ENCODE measurements at regions not wholly inside any gene's neighbourhood (a gene's known extent, or its start where the extent isn't known, plus 50 kb on each side); places are given as distances from the start of the nearest gene placed in this dataset.

- DNase-seq (ENCODE audit: low read depth, low spot score) (no peak), FAIRE-seq (no peak)
- no peaks in the 10 kb centered on the region for H4K20me1 ChIP-seq (replicated peaks; ENCODE audit: control insufficient read depth, extremely low read depth, insufficient read depth, low read length)
- BruUV-seq (replicated peaks): no TSS peak
- no peak overlapping the region for H2AFZ ChIP-seq (ENCODE audit: low read depth, low read length)
- H3K36me3 ChIP-seq (ENCODE audit: control insufficient read depth in 2 of 2, extremely low read depth in 1 of 2, insufficient read depth in 2 of 2, low read length in 2 of 2): no peaks in the 10 kb centered on the region
- CTCF ChIA-PET: interaction anchor here (1.3 kb wide), 1 partner anchor 1300 kb away, joined by 3 read pairs; no protein-coding TSS in a partner anchor
- no peak overlapping the region for H3K27ac ChIP-seq (ENCODE audit: insufficient read depth, low read depth, low read length)
- intact Hi-C loops (cut with micrococcal nuclease) (no loop called here), dilution Hi-C loops (cut with MboI; ENCODE audit: extremely low pct_ligation_motif_present, low sequenced_read_pairs) (no loop called here)
- no peak overlapping the region for H3K4me2 ChIP-seq (ENCODE audit: insufficient read depth, low read length)
- no peak overlapping the region for H3K4me3 ChIP-seq (replicated peaks in 1 of 3; ENCODE audit: insufficient read depth in 1 of 3, low read depth in 1 of 3, low read length in 3 of 3)
- H3K9me3 ChIP-seq (replicated peaks; ENCODE audit: control insufficient read depth, insufficient read depth, low read length): no peaks in the 10 kb centered on the region
- H3K79me2 ChIP-seq (ENCODE audit: control insufficient read depth, insufficient read depth, low read length): no peaks in the 10 kb centered on the region
- POLR2A ChIA-PET: no interaction called here
- H3K9me1 ChIP-seq (replicated peaks; ENCODE audit: control insufficient read depth, extremely low read depth, insufficient read depth, low read length): no peaks in the 10 kb centered on the region
- TF ChIP-seq POLR2A (IDR thresholded peaks at IDR 0.05; ENCODE audit: low read depth, low read length): no peak
- TF ChIP-seq CTCF (IDR thresholded peaks at IDR 0.05; ENCODE audit: extremely low read depth in 1 of 2, insufficient read depth in 1 of 2, low read depth in 1 of 2, low read length in 2 of 2): no peak
- H3K9ac ChIP-seq (replicated peaks; ENCODE audit: extremely low read depth, insufficient read depth, low read length): no peak overlapping the region
- no peaks in the 10 kb centered on the region for H3K4me1 ChIP-seq (ENCODE audit: control insufficient read depth, extremely low read depth, insufficient read depth, low read length)
- no peaks in the 10 kb centered on the region for H3K27me3 ChIP-seq (ENCODE audit: control insufficient read depth in 2 of 2, insufficient read depth in 2 of 2, low read length in 2 of 2)
Observed at GRCh38 chr2:156673333-156673615, 237.1 kb downstream of the GPD2 start.

GRCh38 chr2:156673981-156674380 lies 237.8 kb downstream of the GPD2 start:
- Histone ChIP-seq H3K27me3 (ENCODE audit: control insufficient read depth in 2 of 2, insufficient read depth in 2 of 2, low read length in 2 of 2) (no peaks in the 10 kb centered on the region), H3K27ac (ENCODE audit: insufficient read depth, low read depth, low read length) (no peak overlapping the region), H3K36me3 (ENCODE audit: control insufficient read depth in 2 of 2, extremely low read depth in 1 of 2, insufficient read depth in 2 of 2, low read length in 2 of 2) (no peaks in the 10 kb centered on the region), H4K20me1 (replicated peaks; ENCODE audit: control insufficient read depth, extremely low read depth, insufficient read depth, low read length) (no peaks in the 10 kb centered on the region), H3K4me3 (replicated peaks in 1 of 3; ENCODE audit: insufficient read depth in 1 of 3, low read depth in 1 of 3, low read length in 3 of 3) (no peak overlapping the region), H3K9me3 (replicated peaks; ENCODE audit: control insufficient read depth, insufficient read depth, low read length) (no peaks in the 10 kb centered on the region), H3K4me1 (ENCODE audit: control insufficient read depth, extremely low read depth, insufficient read depth, low read length) (no peaks in the 10 kb centered on the region), H3K4me2 (ENCODE audit: insufficient read depth, low read length) (no peak overlapping the region), H3K79me2 (ENCODE audit: control insufficient read depth, insufficient read depth, low read length) (no peaks in the 10 kb centered on the region), H3K9ac (replicated peaks; ENCODE audit: extremely low read depth, insufficient read depth, low read length) (no peak overlapping the region), H3K9me1 (replicated peaks; ENCODE audit: control insufficient read depth, extremely low read depth, insufficient read depth, low read length) (no peaks in the 10 kb centered on the region), H2AFZ (ENCODE audit: low read depth, low read length) (no peak overlapping the region)
- dilution Hi-C loops (cut with MboI; ENCODE audit: extremely low pct_ligation_motif_present, low sequenced_read_pairs): no loop called here
- no peak for DNase-seq (ENCODE audit: low read depth, low spot score)
- no peak for TF ChIP-seq GATA2 (IDR thresholded peaks at IDR 0.05; ENCODE audit: insufficient read depth, insufficient read length, low read depth, low read length)
- no peak for TF ChIP-seq CTCF (IDR thresholded peaks at IDR 0.05; ENCODE audit: extremely low read depth in 1 of 2, insufficient read depth in 1 of 2, low read depth in 1 of 2, low read length in 2 of 2)
- no peak for TF ChIP-seq EZH2 (IDR thresholded peaks at IDR 0.05; ENCODE audit: borderline replicate concordance, low read depth, low read length, severe bottlenecking)
- no peak for TF ChIP-seq POLR2A (IDR thresholded peaks at IDR 0.05; ENCODE audit: low read depth, low read length)
- no peak for TF ChIP-seq MYC (IDR thresholded peaks at IDR 0.05; ENCODE audit: low read depth, low read length)
- no peak for TF ChIP-seq JUN (IDR thresholded peaks at IDR 0.05; ENCODE audit: borderline replicate concordance, insufficient read depth, insufficient read length, low read depth)
- no peak for TF ChIP-seq POLR2AphosphoS5 (IDR thresholded peaks at IDR 0.05; ENCODE audit: insufficient read depth, low read depth, low read length)
- no peak for TF ChIP-seq FOS (IDR thresholded peaks at IDR 0.05; ENCODE audit: borderline replicate concordance, insufficient read depth, low read length)
- no peak for FAIRE-seq
- POLR2A ChIA-PET: no interaction called here
- BruUV-seq (replicated peaks): no TSS peak
- intact Hi-C loops (cut with micrococcal nuclease): no loop called here
- CTCF ChIA-PET: no interaction called here

Data from endothelial cell of umbilical vein (primary cell).